NB4 (cell line): ENCODE measurements at regions not wholly inside any gene's neighbourhood (a gene's known extent, or its start where the extent isn't known, plus 50 kb on each side); places are given as distances from the start of the nearest gene placed in this dataset.

Experiments
- DNase-seq: peaks from one replicate; pipeline ENCODE4 v3.0.0; 2010; ENCODE audit warnings: low read depth
- H3K4me3 ChIP-seq: one replicate; pipeline ENCODE4 v1.5.1; 2011; ENCODE audit warnings: mild to moderate bottlenecking, low read depth, low read length, moderate library complexity
- MYC ChIP-seq: IDR thresholded peaks from 2 replicates; pipeline ENCODE4 v1.6.1; 2011; ENCODE audit warnings: low read depth, low read length
- POLR2A ChIP-seq: IDR thresholded peaks from 2 replicates; pipeline ENCODE4 v1.6.1; 2011; ENCODE audit warnings: mild to moderate bottlenecking; ENCODE audit not compliant: insufficient read length; ENCODE audit errors: extremely low read depth
- TF ChIP-seq, protein P1 (sequence below): IDR thresholded peaks from 2 replicates; pipeline ENCODE4 v1.6.1; 2011; ENCODE audit warnings: low read depth, low read length
- TF ChIP-seq, protein P2 (sequence below): IDR thresholded peaks from one replicate; pipeline ENCODE4 v1.5.1; 2012; ENCODE audit warnings: low read depth, low read length

DNA sequence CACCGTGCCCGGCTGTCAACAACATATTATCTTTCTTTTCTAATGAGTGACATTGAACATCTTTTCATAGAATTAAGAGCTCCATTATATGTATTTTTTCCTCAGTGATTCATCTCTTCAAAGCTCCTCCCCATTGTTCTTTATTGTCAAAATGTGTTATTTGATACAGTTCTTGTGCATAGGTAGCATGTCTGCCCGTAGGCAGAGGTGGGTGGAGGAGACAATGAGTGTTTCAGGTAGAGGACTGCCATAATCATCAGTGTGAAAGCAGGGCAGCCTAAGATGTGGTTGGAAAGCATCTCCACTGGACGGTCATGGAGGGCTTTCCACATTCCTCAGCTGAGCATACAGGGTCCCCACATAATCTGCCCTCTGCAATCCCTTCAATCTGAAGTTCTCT, 452.0 kb upstream of the MCTP2 start:
- no peak for DNase-seq
- TF ChIP-seq, protein P1, sequence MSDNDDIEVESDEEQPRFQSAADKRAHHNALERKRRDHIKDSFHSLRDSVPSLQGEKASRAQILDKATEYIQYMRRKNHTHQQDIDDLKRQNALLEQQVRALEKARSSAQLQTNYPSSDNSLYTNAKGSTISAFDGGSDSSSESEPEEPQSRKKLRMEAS = no peak
- TF ChIP-seq, protein P2, sequence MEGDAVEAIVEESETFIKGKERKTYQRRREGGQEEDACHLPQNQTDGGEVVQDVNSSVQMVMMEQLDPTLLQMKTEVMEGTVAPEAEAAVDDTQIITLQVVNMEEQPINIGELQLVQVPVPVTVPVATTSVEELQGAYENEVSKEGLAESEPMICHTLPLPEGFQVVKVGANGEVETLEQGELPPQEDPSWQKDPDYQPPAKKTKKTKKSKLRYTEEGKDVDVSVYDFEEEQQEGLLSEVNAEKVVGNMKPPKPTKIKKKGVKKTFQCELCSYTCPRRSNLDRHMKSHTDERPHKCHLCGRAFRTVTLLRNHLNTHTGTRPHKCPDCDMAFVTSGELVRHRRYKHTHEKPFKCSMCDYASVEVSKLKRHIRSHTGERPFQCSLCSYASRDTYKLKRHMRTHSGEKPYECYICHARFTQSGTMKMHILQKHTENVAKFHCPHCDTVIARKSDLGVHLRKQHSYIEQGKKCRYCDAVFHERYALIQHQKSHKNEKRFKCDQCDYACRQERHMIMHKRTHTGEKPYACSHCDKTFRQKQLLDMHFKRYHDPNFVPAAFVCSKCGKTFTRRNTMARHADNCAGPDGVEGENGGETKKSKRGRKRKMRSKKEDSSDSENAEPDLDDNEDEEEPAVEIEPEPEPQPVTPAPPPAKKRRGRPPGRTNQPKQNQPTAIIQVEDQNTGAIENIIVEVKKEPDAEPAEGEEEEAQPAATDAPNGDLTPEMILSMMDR = no peak
- H3K4me3 ChIP-seq = no peak overlapping the region

DNA sequence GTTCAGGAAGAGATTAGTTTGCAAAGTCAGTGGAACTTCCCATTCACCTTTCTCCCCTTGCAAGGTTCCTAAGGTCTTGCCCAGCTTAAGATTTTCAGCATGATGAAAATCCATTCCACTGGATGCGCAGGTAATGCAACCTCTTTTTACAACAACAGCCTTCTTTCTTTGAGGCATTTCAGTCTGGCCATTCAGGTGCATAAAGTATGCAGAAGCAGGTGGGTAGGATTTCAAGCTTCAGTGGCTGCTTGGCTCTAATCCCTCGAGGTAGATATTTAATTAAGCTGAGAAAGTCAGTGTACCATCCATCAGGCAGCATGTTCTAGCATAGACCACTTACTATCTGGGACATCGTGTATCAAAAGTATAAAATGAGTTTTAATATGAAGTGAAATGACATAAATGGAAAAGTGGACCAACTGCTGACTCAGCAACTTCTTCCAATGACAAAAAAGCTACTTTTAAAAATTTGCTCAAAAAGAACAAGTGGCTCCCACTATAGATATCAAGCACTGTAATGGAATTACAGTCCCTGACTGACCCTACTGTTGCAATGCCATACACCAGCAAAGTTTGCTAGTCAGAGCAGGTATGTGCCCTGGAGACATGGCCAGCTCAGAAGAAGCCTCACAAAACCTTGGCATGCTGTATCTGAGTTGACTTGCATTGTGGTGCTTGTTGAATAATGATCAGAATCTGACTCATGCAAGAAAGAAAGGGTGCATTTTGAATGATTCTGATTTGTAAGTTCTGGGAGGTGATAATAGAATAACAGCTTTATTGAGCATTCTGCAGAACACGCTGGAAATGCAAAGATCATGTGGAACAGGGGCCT, 459.9 kb upstream of the MCTP2 start:
- TF ChIP-seq MYC (no peak), POLR2A (no peak)
- TF ChIP-seq, protein P1 = no peak
- TF ChIP-seq, protein P2 = no peak
- DNase-seq = no peak
- no peak overlapping the region for H3K4me3 ChIP-seq

DNA sequence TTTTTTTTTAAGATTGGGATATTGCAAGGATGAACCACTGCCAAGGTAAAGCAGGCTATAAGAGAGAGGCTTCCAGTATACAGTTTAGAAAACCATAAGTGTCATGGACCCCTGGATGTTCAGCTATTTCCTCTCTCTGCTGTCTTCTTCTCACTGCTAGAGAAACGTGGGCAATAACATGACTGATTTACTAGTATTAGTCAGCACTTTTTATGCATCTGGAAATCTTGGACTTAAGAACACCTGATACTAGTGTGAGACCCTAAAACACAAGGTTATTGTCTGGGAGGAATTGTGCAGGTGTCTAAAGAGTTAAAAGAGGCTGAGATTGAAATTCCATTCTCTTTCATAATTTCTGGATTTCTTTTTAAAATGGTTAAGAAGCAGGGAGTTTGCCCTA, 460.6 kb upstream of the MCTP2 start:
- no peak overlapping the region for H3K4me3 ChIP-seq
- TF ChIP-seq MYC = no peak
- no peak for TF ChIP-seq POLR2A
- TF ChIP-seq, protein P1 = no peak
- TF ChIP-seq, protein P2 = no peak
- no peak for DNase-seq

DNA sequence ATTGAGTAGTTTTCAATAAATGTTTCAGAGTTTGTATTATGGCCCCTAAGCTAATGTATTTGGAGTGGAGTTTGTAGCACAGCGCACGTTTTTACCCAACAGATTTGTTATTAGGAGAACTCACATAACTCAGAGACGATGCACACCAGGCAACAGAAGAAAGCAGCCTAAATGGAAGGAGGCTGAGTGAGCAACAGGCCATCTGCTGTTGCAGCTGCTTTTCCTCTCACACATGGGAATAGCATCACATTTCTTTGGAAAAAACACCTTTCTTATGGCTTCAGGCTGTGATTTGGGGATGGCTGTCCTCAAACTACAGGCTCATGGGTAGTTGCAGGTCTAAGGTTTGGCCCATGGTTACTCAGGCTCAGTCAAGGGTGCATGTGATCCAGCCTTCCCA, 469.3 kb upstream of the MCTP2 start:
- DNase-seq = no peak
- no peak overlapping the region for H3K4me3 ChIP-seq
- no peak for TF ChIP-seq POLR2A
- TF ChIP-seq, protein P1 = no peak
- TF ChIP-seq, protein P2 = no peak
- no peak for TF ChIP-seq MYC

DNA sequence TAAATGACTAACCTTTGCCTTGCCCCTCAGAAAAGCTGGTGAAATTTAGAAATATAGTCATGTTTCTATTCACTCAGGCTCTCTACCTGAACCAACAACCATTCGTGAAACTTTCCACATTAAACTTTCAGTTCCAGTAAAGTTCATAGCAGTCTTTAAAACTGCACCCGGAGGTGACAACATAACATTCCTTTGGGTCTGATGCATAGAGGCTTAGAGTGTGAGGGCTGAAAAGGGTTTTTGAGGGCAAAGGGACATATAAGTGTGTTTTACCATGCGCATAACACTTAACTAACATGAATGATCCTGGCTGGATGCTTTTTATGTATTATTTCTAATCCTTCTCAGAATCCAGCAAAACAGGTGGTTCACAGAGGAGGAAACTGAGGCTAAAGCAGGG, 471.7 kb upstream of the MCTP2 start:
- TF ChIP-seq, protein P2 = no peak
- DNase-seq = no peak
- no peak overlapping the region for H3K4me3 ChIP-seq

DNA sequence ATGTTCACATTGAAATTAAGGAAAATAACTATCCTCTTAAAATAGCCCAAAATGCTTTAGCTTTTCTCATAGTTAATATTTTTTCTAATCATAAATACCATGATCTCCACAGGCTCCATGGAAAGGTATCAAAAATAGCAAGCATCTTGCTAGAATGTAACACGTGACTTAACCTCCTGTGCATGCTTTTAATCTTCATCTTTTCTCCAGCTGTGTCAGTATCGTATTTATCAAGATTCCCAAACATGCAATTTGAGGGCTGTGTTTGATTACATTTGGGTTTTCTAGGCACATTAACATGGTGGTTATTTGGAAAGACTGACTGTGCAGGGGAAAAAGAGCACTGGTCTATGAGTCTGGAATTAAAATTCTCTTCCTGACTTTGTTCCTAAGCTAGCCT, 472.5 kb upstream of the MCTP2 start:
- TF ChIP-seq MYC (no peak), POLR2A (no peak)
- TF ChIP-seq, protein P2 = no peak
- TF ChIP-seq, protein P1 = no peak
- DNase-seq = no peak
- H3K4me3 ChIP-seq = no peak overlapping the region
